C1 segment of cervical spinal cord (tissue), 14 donors: ENCODE measurements at regions not wholly inside any gene's neighbourhood (a gene's known extent, or its start where the extent isn't known, plus 50 kb on each side); places are given as distances from the start of the nearest gene placed in this dataset.

Experiments
- DNase-seq, 14 donors: peaks; one replicate each; lab custom pipeline; 2025; lab: John Stamatoyannopoulos, UW

DNA sequence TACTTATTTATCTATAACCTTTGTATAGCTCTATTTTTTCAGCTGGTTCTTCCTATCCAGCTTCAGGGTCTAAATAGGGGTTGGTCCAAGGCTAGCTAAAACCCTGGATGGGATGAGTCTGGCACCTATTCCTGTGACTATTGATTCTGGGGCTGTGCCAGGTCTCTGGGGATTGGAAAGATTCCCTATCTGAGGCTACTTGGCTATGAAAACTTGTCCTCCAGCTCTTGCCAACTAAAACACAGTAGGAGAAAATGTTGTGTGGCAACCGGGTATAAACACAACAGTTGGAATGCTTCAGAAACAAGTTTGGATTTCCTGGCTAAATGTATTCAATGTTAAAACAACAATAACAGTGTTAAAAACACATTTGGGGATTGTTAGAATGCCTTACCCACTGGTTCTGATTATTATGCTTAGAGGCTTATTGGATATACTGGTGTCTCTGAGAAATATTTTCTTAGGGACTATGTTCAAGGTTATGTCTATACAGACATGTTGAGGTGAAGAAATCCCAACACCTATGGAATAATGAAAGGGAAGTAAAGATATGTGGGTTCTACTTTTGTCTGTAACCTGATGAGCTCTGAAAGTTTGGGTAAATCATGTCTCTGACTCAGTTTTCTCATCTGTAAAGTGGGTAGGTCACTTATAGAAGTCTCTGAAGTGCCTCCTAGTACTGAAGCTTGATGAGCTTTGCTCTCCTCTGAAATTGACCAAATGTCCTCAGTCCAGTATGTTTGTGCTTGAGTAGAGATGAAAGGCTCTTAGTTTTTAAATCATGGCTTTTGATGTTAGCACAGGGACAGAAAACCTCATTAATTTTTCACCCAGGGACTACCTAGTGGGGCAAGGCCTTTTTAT is 460.7 kb downstream of the MTX2 start:
- peak in 2 of 14 donors; percentile 8 to 22 for DNase-seq

DNA sequence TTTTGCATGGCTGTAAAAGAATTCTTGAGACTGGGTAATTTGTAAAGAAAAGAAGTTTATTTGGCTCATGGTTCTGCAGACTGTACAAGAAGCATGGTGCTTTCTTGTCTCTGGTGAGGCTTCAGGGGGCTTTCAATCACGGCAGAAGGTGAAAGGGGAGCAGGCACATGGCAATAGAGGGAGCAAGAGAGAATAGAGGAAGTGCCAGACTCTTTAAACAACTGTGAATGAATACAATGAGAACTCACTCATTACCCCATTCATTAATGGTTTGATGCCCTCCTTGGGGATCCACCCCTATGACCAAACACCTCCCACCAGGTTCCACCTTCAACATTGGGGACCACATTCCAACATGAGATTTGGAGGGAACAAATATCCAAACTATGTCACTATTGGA is 463.5 kb downstream of the MTX2 start:
- DNase-seq: no peak

DNA sequence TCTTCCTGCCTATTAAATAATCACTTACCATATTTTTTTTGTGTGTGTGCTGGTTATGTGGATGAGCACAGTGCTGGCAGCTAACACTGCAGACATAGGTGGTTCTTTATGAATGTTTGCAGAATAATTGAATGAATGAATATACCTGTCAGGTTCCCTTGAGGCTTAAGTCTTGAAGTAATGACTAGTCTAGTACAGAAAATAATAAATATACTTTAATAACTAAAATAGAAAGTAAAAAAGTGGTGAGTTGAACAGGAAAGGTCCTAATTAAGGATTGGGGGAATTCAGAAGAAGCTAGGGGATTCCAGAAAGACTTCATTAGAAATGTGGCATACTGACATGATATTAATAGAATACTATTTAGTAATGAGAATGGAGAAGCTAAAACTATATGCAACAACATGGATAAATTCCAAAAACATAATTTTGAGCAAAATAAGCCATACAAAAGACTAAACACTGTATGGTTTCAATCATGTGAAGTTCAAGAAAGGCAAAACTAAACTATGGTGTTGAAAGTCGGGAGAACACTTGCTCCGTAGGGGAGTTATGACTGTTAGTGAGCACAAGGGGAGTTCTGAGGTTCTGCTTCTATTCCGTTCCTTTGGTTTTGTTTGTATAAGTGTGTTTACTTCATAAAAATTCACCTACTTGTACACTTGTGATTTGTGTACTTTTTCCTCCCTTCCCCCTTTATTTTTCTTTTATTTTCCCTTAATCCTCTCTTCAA is 464.6 kb downstream of the MTX2 start:
- no peak for DNase-seq

DNA sequence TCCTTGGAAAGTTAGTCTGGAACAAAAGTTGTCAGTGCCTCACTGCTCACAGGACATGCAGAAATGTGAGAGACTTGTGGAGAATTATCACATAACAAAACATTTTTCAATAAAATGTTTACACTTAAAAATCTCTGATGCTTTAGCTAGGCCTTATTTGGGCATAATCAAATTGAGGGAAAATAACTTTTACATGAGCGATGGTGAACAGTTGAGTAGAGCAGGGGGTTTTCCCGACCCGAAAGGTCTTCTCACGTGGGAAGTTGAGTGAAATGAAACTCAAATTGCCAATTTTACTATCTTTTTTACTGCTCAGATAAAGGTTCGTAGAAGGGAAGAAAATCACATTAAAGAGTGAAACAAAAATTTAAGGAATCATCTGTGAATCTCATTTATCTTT is 465.6 kb downstream of the MTX2 start:
- no peak for DNase-seq

DNA sequence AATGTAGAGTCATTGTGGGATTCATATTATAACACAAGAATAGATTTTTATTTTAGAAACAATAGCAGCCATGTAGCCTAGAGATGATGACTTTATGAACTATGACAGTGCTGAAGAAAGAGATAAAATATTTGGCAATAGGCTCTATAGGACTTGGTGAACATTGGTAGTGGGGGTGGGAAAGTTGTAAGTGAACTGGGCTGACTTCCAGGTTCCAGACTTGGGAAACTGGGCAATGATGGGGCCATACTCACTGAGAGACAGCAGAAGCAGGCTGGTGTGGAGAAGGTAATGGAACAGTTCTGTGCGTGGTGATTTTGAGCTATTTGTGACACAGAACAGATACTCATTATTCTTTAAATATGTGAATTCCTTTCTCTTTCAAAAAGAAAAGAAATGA is 470.3 kb upstream of the HNRNPA3 start:
- no peak for DNase-seq

DNA sequence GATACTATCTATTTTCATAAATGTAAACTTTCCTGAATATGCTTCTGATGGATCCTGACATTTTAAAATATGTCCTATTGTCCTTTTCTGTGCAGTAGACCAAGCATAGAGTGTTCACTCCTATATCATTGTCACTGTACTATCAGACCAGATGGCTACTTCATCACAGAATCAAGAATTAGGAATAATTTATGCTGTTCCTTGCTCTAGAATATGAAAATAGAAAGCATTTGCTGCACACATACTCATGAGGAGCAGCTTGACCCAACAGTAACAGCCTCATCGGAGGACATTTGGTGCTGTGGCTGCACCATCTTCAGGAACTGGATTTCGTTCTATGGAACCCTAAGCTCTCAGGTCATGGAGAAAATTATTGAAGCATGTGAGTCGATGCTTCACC is 468.9 kb upstream of the HNRNPA3 start:
- no peak for DNase-seq

DNA sequence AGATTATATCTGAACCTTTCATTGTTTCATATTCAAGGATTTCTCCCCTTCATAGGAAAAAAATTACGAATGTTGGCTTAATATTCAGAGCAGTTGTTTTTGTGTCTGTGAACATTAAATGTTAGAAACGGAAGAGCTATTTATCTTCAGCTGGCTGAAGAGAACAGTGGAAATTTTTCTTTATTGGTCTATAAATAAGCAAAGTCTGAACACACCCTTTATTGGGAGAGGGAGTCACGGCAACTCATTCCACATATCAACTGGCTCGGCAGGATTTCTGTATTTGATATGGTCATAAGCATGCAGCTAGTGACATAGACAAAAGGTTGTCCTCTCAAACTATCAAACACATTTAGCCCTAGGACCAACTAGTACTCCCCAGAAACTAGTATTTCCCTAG is 468.4 kb upstream of the HNRNPA3 start:
- no peak for DNase-seq

DNA sequence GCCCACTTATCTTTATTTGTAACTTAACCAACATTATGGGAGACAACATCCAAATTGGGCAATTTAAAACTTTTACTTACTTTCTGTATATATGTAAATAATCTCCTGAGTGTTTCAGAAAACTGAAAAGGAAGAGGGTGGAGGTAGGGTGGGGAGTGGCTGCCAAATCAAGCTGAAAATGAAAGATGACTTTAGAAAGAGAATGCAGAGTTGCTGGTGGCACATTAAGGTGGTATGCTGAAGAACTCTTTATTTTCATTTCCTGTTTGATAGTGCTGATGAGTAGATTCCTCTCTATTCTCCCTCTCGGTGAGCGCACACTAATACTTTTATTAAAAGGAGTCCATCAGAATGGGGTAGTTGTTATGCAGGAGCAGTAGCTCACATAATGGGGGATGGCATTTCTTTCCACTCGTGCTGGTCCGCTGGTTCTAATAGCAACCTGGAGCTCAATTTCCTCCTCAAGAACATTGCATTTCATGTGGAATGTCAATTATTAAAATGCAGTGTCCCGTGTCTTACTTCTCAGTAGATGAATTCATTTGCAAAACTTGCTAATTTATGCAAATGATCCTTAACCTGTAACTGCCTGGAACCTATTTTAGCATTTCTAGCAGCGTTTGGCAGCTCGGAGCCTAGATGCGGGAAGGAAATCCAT is 466.9 kb upstream of the HNRNPA3 start:
- DNase-seq: no peak

DNA sequence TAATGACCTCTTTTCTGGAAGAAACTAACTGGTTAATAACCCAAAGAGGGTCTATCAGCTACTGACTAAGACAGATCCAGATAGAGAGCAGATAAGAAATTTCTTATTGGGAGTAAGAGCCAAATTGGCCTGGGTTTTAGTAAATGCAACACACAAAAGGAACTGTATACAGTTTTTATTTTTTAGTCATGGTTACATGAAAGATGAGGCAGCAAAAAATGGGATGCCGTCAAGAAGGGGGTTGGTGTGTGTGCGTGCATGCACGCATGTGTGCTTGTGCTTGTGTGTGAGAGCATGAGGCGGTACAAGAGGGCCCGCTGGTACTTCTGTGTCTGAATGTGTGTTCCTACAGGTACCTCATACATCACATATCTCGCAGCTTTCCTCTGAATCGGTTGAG is 466.2 kb upstream of the HNRNPA3 start:
- no peak for DNase-seq

DNA sequence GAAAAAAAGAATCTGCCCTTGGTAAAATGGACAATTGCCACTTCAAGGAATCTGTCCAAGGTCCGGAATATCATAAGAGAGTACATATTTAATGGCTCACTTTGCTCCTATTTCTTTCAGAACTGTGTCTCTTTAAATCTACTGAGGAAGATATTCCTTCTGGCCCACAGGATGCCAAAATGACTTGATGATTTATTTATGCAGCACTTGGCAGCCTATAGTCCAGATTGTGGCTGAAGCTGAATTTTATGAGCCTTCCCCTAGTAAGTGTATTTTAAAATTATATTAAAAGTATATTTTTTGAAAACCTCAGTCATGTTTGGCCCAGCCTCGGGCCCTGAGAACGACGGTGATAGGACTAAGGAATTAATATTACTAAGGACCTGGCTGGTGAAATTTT is 465.1 kb upstream of the HNRNPA3 start:
- no peak for DNase-seq

DNA sequence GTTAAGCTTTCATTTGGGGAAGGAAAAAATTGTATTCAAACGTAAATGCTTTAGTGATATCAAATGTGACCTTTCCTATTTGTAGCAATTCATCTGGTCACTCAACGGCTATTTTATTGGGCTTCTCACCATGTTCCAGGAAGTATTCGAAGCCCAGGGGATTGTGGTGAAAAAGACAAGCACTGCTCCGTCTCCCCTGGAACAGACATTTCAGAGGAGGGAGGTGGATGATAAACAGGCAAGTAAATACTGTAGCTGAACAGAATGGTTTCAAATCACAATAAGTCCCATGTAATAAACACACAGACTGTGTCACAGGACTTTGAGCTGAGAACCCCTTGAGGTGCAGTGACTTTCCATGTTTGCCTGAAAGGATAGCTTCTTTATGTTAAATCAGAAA is 464.7 kb upstream of the HNRNPA3 start:
- DNase-seq: no peak

DNA sequence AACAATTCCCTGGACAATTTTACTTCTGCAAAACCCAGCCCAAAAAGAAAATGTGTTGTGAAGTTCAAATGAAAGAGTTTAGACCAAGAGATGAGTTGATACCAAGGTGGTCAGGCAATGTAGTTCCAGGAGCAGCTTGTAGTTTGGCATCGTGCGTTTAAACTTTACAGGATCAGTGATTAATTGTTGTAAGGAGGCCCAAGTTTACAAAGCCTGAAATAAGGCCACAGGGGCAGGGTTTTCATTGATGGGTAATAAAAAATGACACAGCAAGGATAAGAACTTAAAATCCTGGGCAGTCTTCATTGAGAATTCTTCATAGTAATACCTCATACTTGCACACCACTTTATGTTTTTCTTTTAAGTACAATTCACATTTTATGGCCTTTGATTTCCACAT is 463.9 kb upstream of the HNRNPA3 start:
- DNase-seq: no peak

DNA sequence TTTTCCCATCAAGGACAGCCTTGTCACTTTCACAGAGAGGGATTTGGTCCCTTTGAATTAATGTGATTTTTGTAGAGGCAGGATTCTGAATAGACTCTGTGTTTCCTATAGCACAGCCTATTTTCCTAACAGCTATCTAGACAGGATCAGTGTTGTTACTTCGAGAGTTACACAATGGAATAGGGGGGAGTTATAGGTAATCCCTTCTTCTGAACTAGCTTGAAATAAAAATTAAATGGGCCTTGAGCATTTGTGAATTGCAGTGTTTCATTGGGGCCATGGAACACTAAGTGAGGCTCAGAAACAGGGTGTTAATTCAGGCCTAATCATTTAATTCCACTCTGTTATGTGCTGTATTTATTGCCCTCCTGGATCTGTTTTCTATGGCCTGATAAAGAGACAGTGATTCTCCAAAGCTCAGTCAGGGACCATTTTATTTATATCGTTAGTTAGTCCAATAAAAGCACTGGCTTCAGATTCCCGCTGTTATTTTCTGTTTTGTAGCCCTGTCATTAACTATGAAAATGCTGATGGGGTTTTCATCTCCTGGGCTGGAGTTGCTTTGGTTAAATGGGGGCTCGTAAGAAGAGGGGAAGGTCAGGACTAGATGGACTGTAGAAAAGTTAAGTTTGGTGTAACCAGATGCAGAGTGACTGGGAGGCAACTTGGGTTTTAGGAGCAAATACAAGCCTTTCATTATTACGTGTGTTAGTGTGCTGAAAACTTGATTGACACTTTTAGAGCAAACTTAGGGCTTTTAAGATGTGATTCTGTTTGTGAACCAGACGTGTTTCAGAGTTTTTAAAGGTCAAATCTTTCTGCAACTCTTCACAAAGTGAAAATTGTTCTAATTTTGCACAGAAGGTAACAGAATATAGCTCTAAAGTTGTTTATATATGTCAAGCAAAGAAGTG is 461.0 kb upstream of the HNRNPA3 start:
- DNase-seq: no peak

DNA sequence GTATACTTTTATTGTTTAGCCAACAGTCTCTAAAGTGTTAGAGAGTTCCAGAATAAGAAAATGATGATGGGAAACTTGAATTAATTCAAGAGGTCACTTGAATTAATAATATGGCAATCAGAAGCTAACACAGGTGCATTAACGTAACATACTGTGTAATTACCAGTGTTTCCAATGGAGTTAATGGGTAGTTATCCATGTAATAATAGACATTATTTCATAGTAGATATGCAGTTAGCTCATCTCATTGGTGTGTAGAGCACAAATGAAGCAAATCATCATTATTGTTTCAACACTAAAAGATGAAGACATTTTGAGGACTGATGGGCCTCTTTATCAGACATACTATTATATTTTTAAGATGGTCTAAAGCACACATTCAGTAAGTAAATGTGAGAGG is 460.3 kb upstream of the HNRNPA3 start:
- no peak for DNase-seq

DNA sequence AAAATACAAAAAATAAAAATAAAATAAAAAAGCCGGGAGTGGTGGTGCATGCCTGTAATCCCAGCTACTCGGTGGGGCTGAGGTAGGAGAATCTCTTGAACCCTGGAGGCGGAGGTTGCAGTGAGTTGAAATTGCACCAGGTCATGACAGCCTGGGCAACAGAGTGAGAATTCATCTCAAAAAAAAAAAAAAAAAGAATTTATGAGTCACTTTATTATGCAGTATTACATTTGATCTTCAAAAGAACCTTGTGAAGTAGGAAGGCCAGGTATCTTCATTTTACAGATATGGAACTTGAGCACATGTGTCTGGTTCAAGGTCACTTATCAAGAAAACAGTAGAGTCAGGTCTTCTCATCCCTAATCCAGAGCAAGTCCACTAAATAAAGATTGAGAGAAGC is 459.4 kb upstream of the HNRNPA3 start:
- no peak for DNase-seq

DNA sequence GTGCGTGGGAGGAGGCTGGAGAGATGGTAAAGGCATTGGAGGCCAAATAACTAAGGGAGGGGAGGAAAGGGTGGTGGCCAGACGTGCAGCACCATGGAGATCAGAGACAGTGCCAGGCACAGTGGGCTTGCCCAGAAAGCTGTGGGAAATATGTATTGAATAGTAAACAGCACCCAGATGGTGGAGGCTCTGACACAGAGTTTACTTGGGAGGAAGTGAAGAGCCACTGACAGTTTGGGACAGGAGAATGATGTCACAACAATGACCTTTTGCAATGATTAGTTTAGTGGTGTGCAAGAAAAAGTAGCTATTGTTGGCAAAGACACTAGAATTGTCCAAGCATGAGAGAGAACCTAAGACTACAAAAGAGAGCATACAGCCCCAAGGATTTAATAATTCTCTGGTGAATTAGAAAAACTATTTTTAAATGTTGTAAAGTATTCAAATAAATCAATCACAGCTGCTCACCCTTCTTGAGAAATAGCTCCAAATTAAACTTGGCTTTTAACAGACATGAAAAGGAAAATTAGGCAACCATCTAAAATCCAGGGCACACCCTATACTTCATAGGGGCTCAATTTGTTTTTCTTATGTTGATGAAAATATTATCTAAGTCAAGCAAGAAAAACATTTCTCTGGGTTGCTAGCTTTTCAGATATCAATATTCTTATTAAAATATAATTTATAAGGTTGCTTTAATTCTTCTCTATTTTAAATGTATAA is 458.7 kb upstream of the HNRNPA3 start:
- DNase-seq: no peak

DNA sequence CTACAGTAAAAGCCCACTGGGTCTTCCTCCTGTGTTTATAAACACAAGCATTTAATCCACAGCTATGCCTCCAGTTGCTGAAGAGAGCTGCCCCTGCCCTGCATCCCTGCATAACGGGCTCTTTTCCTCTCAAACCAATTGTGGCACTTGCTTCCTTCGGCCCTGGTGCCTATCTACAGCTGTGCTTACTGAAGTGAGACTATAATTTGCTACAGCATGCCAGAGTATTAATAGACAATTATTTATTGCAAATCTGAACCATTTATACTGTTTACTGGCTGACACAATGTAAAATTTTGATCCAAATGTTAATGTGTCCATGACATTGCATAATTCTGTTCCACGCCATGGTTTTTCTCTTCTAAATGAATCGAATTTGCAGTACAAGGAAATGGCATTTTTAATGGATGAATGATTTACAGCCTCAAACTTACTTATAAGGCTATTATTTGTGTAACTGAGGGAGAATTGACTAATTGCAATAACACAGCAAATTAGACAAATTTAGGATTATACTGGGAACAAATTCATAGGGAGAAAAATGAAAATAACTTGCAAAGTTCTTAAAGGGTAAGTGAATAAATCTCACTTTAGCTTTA is 457.0 kb upstream of the HNRNPA3 start:
- DNase-seq: no peak

DNA sequence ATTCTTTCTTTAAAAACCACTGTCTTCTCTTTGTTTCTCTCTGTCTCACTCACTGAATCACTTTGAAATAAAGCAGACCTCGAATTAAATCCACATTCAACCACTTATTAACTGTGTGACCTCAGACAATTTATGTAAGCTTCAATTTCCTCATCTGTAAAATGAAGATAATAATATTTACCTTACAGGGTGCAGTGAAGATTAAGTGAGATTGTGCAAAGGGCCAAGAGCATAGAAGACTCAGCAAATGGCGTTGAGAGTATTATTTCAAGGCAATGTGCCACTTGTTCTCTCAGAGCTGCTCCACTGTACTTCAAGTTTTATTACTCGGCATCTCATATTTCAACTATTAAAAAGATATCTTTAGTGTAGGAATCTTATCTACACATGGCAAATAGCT is 454.2 kb upstream of the HNRNPA3 start:
- no peak for DNase-seq

DNA sequence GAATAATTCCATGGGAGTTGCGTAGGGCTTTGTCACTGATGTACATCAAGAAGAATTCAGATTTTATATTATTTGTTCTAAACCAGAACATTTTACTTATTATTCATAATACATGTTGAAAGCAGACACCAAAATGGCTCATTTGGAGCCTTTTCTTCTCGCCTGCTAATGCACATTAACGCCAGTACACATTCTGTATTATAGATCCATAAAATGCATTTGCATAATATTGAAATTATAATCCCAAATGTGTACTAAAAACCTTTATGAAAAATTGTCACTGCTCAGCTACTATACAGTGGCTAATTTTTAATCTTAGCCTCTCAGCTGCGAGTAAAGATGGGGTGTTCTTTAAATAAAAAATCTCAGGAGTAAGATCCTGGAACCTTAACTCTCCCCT is 452.2 kb upstream of the HNRNPA3 start:
- no peak for DNase-seq

DNA sequence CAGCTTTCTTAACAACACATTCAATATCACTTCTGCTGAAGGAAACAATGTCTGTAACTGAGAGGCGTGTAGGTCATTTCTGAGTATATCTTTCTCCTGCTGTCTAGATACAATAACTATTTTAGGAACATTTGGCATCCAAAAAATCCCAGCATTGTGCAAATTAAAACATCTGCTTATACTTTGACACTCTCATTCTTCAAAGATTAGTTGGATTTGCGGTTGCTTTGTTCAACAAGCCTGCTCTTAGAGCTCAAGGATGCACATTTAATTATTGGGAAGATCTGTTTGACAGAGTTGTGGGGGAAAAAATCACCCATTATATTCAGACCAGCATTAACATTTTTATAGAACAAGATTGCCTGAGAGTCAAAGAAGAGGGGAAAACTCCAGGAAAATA is 449.5 kb upstream of the HNRNPA3 start:
- DNase-seq: no peak
